ENCODE measurements at regions not wholly inside any gene's neighbourhood (a gene's known extent, or its start where the extent isn't known, plus 50 kb on each side); places are given as distances from the start of the nearest gene placed in this dataset.

- H3K36me3 Mint-ChIP-seq (ENCODE audit: insufficient read depth) = no peaks in the 10 kb centered on the region
- DNase-seq (ENCODE audit: low spot score, unreplicated experiment) = no peak
- H3K27me3 Mint-ChIP-seq = no peaks in the 10 kb centered on the region
- TF ChIP-seq CTCF (IDR thresholded peaks at IDR 0.05; ENCODE audit: unreplicated experiment) = no peak
- peaks cover 11% of the 10 kb centered on the region for H3K9me3 Mint-ChIP-seq (ENCODE audit: low read depth)
- H3K4me3 Mint-ChIP-seq (ENCODE audit: low read depth) = no peak overlapping the region
- no peak overlapping the region for H3K27ac Mint-ChIP-seq
- H3K4me1 Mint-ChIP-seq (ENCODE audit: low read depth) = peaks cover 6% of the 10 kb centered on the region
Observed at GRCh38 chr10:10043083-10043482, 974.6 kb upstream of the CELF2 start.

- H3K4me3 Mint-ChIP-seq (ENCODE audit: low read depth) = no peak overlapping the region
- peaks cover 11% of the 10 kb centered on the region for H3K9me3 Mint-ChIP-seq (ENCODE audit: low read depth)
- no peaks in the 10 kb centered on the region for H3K36me3 Mint-ChIP-seq (ENCODE audit: insufficient read depth)
- H3K27me3 Mint-ChIP-seq = no peaks in the 10 kb centered on the region
- H3K27ac Mint-ChIP-seq = no peak overlapping the region
- no peak for TF ChIP-seq CTCF (IDR thresholded peaks at IDR 0.05; ENCODE audit: unreplicated experiment)
- DNase-seq (ENCODE audit: low spot score, unreplicated experiment) = no peak
- H3K4me1 Mint-ChIP-seq (ENCODE audit: low read depth) = peaks cover 1% of the 10 kb centered on the region
Observed at GRCh38 chr10:10044922-10045764, 972.5 kb upstream of the CELF2 start.

- H3K9me3 Mint-ChIP-seq (ENCODE audit: low read depth) = peaks cover 11% of the 10 kb centered on the region
Observed at GRCh38 chr10:10045765-10046028, 972.0 kb upstream of the CELF2 start.

GRCh38 chr10:10047426-10047825 is 970.2 kb upstream of the CELF2 start:
- DNase-seq (ENCODE audit: low spot score, unreplicated experiment) = no peak
- no peak for TF ChIP-seq CTCF (IDR thresholded peaks at IDR 0.05; ENCODE audit: unreplicated experiment)
- Mint-ChIP-seq H3K9me3 (ENCODE audit: low read depth) (peaks cover 11% of the 10 kb centered on the region), H3K36me3 (ENCODE audit: insufficient read depth) (no peaks in the 10 kb centered on the region), H3K4me3 (ENCODE audit: low read depth) (no peak overlapping the region), H3K27me3 (no peaks in the 10 kb centered on the region), H3K27ac (no peak overlapping the region), H3K4me1 (ENCODE audit: low read depth) (no peaks in the 10 kb centered on the region)

More at GRCh38 chr10:10045765-10046028, 972.0 kb upstream of the CELF2 start:
- no peak for TF ChIP-seq CTCF (IDR thresholded peaks at IDR 0.05; ENCODE audit: unreplicated experiment)
- H3K27ac Mint-ChIP-seq = no peak overlapping the region
- H3K4me1 Mint-ChIP-seq (ENCODE audit: low read depth) = no peaks in the 10 kb centered on the region
- H3K36me3 Mint-ChIP-seq (ENCODE audit: insufficient read depth) = no peaks in the 10 kb centered on the region
- no peaks in the 10 kb centered on the region for H3K27me3 Mint-ChIP-seq
- H3K4me3 Mint-ChIP-seq (ENCODE audit: low read depth) = no peak overlapping the region
- DNase-seq (ENCODE audit: low spot score, unreplicated experiment) = no peak

- no peak for DNase-seq (ENCODE audit: low spot score, unreplicated experiment)
- Mint-ChIP-seq H3K9me3 (ENCODE audit: low read depth) (no peaks in the 10 kb centered on the region), H3K4me3 (ENCODE audit: low read depth) (no peak overlapping the region), H3K36me3 (ENCODE audit: insufficient read depth) (no peaks in the 10 kb centered on the region), H3K4me1 (ENCODE audit: low read depth) (no peaks in the 10 kb centered on the region), H3K27ac (no peak overlapping the region), H3K27me3 (no peaks in the 10 kb centered on the region)
- no peak for TF ChIP-seq CTCF (IDR thresholded peaks at IDR 0.05; ENCODE audit: unreplicated experiment)
Observed at GRCh38 chr10:10053051-10053450, 964.6 kb upstream of the CELF2 start.

All from progenitor cell of endocrine pancreas (in vitro differentiated cells).